ENCODE measurements at regions not wholly inside any gene's neighbourhood (a gene's known extent, or its start where the extent isn't known, plus 50 kb on each side); places are given as distances from the start of the nearest gene placed in this dataset.

DNA sequence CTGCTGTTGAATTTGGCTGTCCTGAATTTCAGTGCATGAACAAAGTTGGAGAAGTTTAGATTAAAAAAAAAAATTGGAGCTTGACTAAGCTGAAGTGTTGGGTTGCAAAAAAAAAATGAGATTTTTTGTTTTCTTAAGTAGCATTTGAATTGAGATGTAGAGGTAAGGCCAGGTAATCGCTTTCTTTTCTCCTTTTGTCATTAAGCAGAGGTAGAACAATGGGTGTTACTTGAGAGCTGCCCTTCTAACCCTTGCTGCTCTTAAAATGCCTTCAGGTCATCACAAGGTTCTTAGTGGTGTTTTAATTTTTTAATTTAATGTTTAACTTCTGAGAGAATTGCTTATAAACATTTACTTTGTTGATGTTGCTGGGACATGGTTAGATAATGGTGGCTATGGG lies 84.1 kb upstream of the PRDM1 start:
- TF ChIP-seq, protein P1, sequence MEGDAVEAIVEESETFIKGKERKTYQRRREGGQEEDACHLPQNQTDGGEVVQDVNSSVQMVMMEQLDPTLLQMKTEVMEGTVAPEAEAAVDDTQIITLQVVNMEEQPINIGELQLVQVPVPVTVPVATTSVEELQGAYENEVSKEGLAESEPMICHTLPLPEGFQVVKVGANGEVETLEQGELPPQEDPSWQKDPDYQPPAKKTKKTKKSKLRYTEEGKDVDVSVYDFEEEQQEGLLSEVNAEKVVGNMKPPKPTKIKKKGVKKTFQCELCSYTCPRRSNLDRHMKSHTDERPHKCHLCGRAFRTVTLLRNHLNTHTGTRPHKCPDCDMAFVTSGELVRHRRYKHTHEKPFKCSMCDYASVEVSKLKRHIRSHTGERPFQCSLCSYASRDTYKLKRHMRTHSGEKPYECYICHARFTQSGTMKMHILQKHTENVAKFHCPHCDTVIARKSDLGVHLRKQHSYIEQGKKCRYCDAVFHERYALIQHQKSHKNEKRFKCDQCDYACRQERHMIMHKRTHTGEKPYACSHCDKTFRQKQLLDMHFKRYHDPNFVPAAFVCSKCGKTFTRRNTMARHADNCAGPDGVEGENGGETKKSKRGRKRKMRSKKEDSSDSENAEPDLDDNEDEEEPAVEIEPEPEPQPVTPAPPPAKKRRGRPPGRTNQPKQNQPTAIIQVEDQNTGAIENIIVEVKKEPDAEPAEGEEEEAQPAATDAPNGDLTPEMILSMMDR (IDR thresholded peaks at IDR 0.05; ENCODE audit: insufficient read depth, low read length, poor library complexity, severe bottlenecking), result no peak
- TF ChIP-seq EZH2phosphoT487 (conservative IDR thresholded peaks at IDR 0.05; ENCODE audit: low read length), result no peak
